OCI-LY1 (cell line): ENCODE measurements at regions not wholly inside any gene's neighbourhood (a gene's known extent, or its start where the extent isn't known, plus 50 kb on each side); places are given as distances from the start of the nearest gene placed in this dataset.

Experiments
- H2AFZ ChIP-seq: fragments of 200-600 bp; sonication (generic), shearing (Covaris generic); 2 replicates; pipeline ENCODE4 v1.6.0; 2014; ENCODE audit warnings: antibody characterized with exemption, mild to moderate bottlenecking, low read length
- H3F3A ChIP-seq: fragments of 200-600 bp; sonication (generic), shearing (Covaris generic); 2 replicates; pipeline ENCODE4 v1.6.0; 2014; ENCODE audit warnings: mild to moderate bottlenecking, antibody characterized with exemption, low read length, moderate library complexity; ENCODE audit not compliant: insufficient read depth
- H3K27ac ChIP-seq: fragments of 200-600 bp; sonication (generic); 2 replicates; pipeline ENCODE4 v1.5.1; 2014; ENCODE audit warnings: low read length, mixed run types, mild to moderate bottlenecking, low read depth; ENCODE audit not compliant: poor library complexity, severe bottlenecking
- H3K27me3 ChIP-seq: fragments of 200-600 bp; sonication (generic); 2 replicates; pipeline ENCODE4 v1.6.0; 2014; ENCODE audit warnings: antibody characterized with exemption, mild to moderate bottlenecking, low read length, moderate library complexity; ENCODE audit not compliant: insufficient read depth
- H3K36me3 ChIP-seq: fragments of 200-600 bp; sonication (generic); 2 replicates; pipeline ENCODE4 v1.6.1; 2014; ENCODE audit warnings: mild to moderate bottlenecking, antibody characterized with exemption, low read length, moderate library complexity, mixed read lengths; ENCODE audit not compliant: insufficient read depth
- H3K4me1 ChIP-seq: fragments of 200-600 bp; sonication (generic); 2 replicates; pipeline ENCODE4 v1.5.1; 2014; ENCODE audit warnings: mild to moderate bottlenecking, low read length, moderate library complexity; ENCODE audit not compliant: insufficient read depth, severe bottlenecking
- H3K4me2 ChIP-seq: fragments of 200-600 bp; sonication (generic), shearing (Covaris generic); 2 replicates; pipeline ENCODE4 v1.6.1; 2014; ENCODE audit warnings: low read length
- H3K4me3 ChIP-seq: fragments of 200-600 bp; sonication (generic); 2 replicates; pipeline ENCODE4 v1.5.1; 2014; ENCODE audit warnings: low read length, low read depth, mild to moderate bottlenecking, mixed read lengths; ENCODE audit not compliant: poor library complexity, severe bottlenecking
- H3K79me2 ChIP-seq: fragments of 200-600 bp; shearing (Covaris generic); 2 replicates; pipeline ENCODE4 v1.6.1; 2016; ENCODE audit warnings: mixed run types, low read length, mixed read lengths; ENCODE audit not compliant: insufficient read depth
- H3K9ac ChIP-seq: fragments of 200-600 bp; sonication (generic), shearing (Covaris generic); 2 replicates; pipeline ENCODE4 v1.6.1; 2014; ENCODE audit warnings: mild to moderate bottlenecking, low read length, mixed read lengths
- H3K9me2 ChIP-seq: fragments of 200-600 bp; sonication (generic), shearing (Covaris generic); 2 replicates; pipeline ENCODE4 v1.6.1; 2014; ENCODE audit warnings: low read depth, mild to moderate bottlenecking, low read length, mixed read lengths
- H3K9me3 ChIP-seq: fragments of 200-600 bp; shearing (Covaris generic); 2 replicates; pipeline ENCODE4 v1.6.1; 2014; ENCODE audit warnings: low read length, mixed read lengths
- H4K20me1 ChIP-seq: fragments of 200-600 bp; sonication (generic), shearing (Covaris generic); 2 replicates; pipeline ENCODE4 v1.6.0; 2016; ENCODE audit warnings: mild to moderate bottlenecking, low read length; ENCODE audit not compliant: insufficient read depth
- EZH2 ChIP-seq: fragments of 200-600 bp; sonication (generic), shearing (Covaris generic); IDR thresholded peaks from 2 replicates; pipeline ENCODE4 v1.8.0; 2017; ENCODE audit warnings: borderline replicate concordance, mixed run types, mild to moderate bottlenecking, antibody characterized with exemption, low read length, moderate library complexity, mixed read lengths
- TF ChIP-seq, protein P1 (sequence below): fragments of 200-600 bp; sonication (generic), shearing (Covaris generic); IDR thresholded peaks from 2 replicates; pipeline ENCODE4 v1.5.1; 2017; ENCODE audit warnings: mild to moderate bottlenecking, antibody characterized with exemption, low read length, moderate library complexity, mixed read lengths

DNA sequence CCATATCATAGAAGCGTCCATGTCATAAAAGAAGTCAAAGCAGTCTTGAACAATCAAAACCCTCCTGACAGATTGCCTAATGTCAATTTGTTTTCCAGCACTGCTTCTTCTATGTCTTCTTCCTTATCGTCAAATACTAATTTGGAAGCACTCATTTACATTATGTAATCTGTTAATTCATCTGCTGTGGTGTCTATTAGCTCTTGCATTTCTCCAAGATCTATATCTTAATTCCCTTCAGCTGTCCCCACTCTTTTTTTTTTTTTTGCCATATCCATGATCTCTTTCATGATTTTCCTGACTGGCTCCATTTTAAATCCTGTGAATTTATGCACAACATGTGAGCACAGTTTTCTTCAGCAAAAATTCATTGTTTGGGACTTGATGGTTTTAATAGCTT is 560.5 kb upstream of the ARPP21 start:
- Histone ChIP-seq H3K4me3 (no peak overlapping the region), H3K27ac (no peak overlapping the region), H4K20me1 (no peaks in the 10 kb centered on the region), H3K9ac (no peak overlapping the region), H3K4me2 (no peak overlapping the region), H3F3A (no peaks in the 10 kb centered on the region), H3K9me2 (no peaks in the 10 kb centered on the region), H2AFZ (peak overlapping the region; percentile 55; the same call in 1 of the 2 replicates), H3K9me3 (no peaks in the 10 kb centered on the region), H3K79me2 (no peaks in the 10 kb centered on the region), H3K4me1 (no peaks in the 10 kb centered on the region), H3K36me3 (no peaks in the 10 kb centered on the region), H3K27me3 (no peaks in the 10 kb centered on the region)
- TF ChIP-seq, protein P1, sequence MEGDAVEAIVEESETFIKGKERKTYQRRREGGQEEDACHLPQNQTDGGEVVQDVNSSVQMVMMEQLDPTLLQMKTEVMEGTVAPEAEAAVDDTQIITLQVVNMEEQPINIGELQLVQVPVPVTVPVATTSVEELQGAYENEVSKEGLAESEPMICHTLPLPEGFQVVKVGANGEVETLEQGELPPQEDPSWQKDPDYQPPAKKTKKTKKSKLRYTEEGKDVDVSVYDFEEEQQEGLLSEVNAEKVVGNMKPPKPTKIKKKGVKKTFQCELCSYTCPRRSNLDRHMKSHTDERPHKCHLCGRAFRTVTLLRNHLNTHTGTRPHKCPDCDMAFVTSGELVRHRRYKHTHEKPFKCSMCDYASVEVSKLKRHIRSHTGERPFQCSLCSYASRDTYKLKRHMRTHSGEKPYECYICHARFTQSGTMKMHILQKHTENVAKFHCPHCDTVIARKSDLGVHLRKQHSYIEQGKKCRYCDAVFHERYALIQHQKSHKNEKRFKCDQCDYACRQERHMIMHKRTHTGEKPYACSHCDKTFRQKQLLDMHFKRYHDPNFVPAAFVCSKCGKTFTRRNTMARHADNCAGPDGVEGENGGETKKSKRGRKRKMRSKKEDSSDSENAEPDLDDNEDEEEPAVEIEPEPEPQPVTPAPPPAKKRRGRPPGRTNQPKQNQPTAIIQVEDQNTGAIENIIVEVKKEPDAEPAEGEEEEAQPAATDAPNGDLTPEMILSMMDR: no peak
- no peak for TF ChIP-seq EZH2

DNA sequence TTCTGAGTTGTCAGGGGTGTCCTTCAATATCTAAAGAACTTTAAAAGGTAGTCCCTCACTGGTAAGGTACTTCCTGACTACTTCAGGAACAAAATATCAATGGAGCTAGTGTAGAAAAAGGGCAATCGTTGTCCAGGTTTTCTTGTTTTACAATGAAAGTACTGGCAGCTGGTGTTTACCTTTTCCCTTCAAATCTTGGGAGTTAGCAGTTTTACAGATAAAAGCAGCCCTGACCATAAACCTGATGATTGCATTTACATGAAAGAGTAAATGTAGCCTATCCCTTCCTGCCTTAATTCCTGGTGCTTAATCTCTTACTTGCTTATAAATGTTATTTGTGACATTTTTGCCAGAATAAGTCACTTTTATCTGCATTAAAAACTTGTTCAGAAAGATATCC is 559.9 kb upstream of the ARPP21 start:
- no peaks in the 10 kb centered on the region for H3F3A ChIP-seq
- no peaks in the 10 kb centered on the region for H3K79me2 ChIP-seq
- no peak overlapping the region for H3K27ac ChIP-seq
- H3K4me3 ChIP-seq: no peak overlapping the region
- no peak overlapping the region for H3K9ac ChIP-seq
- no peaks in the 10 kb centered on the region for H3K9me3 ChIP-seq
- H2AFZ ChIP-seq: no peak overlapping the region
- no peaks in the 10 kb centered on the region for H3K4me1 ChIP-seq
- no peaks in the 10 kb centered on the region for H4K20me1 ChIP-seq
- H3K9me2 ChIP-seq: no peaks in the 10 kb centered on the region
- H3K4me2 ChIP-seq: no peak overlapping the region
- no peaks in the 10 kb centered on the region for H3K27me3 ChIP-seq
- no peak for TF ChIP-seq EZH2
- TF ChIP-seq, protein P1: no peak
- no peaks in the 10 kb centered on the region for H3K36me3 ChIP-seq

DNA sequence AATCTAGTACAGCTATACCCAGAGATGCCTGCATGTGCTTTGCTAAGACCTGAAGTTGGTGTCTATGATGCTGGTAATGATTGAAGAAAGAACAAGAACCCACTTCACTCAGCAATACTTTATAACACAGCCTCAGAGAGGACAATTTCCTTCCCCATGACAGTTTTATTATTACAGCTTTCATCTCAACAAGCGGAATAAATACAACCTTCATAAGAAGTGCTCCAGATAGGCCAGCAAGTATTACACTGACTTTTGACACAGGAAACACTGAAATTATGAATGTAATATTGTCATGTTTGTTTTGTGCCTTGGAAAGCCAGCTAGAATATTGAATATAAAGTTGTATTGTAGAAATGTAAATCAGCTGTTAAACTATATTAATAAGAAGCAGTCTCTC is 557.4 kb upstream of the ARPP21 start:
- Histone ChIP-seq H3K9me2 (no peaks in the 10 kb centered on the region), H3K27me3 (no peaks in the 10 kb centered on the region), H3K36me3 (no peaks in the 10 kb centered on the region), H3K9me3 (no peaks in the 10 kb centered on the region), H4K20me1 (no peaks in the 10 kb centered on the region), H3K4me2 (no peak overlapping the region), H3K79me2 (no peaks in the 10 kb centered on the region), H3F3A (no peaks in the 10 kb centered on the region), H2AFZ (0 out of 2 replicates have a peak overlapping the region, but pooled peaks have one; percentile 56), H3K4me1 (no peaks in the 10 kb centered on the region), H3K9ac (no peak overlapping the region), H3K27ac (no peak overlapping the region), H3K4me3 (no peak overlapping the region)
- TF ChIP-seq, protein P1: no peak
- no peak for TF ChIP-seq EZH2
